Astrocyte (in vitro differentiated cells and primary cell): ENCODE measurements at regions not wholly inside any gene's neighbourhood (a gene's known extent, or its start where the extent isn't known, plus 50 kb on each side); places are given as distances from the start of the nearest gene placed in this dataset.

Source experiments
- DNase-seq: peaks from one replicate; pipeline ENCODE4 v3.0.0-alpha.2; 2010; ENCODE audit warnings: low read depth
- FAIRE-seq: peaks from 2 replicates; lab custom pipeline; 2011; peaks lifted over from hg19 to GRCh38; lab: Jason Lieb, UNC
- H2AFZ ChIP-seq: 2 replicates; pipeline ENCODE4 v1.6.0; 2012; ENCODE audit warnings: low read depth, low read length, inconsistent platforms
- H3K27ac ChIP-seq: 2 replicates; pipeline ENCODE4 v1.5.1; 2011; ENCODE audit warnings: low read depth, low read length, inconsistent platforms
- H3K27me3 ChIP-seq: 2 replicates; pipeline ENCODE4 v1.6.0; 2011; ENCODE audit warnings: low read length, inconsistent platforms; ENCODE audit not compliant: insufficient read depth
- H3K36me3 ChIP-seq: 2 replicates; pipeline ENCODE4 v1.5.1; 2011; ENCODE audit warnings: low read length, inconsistent platforms; ENCODE audit not compliant: insufficient read depth
- H3K4me1 ChIP-seq: 2 replicates; pipeline ENCODE4 v1.5.1; 2011; ENCODE audit warnings: low read length, inconsistent platforms; ENCODE audit not compliant: insufficient read depth
- H3K4me2 ChIP-seq: 2 replicates; pipeline ENCODE4 v1.6.0; 2012; ENCODE audit warnings: low read length, inconsistent platforms
- H3K4me3 ChIP-seq: 2 replicates; pipeline ENCODE4 v1.5.1; 2011; ENCODE audit warnings: low read depth, mild to moderate bottlenecking, low read length, inconsistent platforms; ENCODE audit not compliant: insufficient read depth
- H3K79me2 ChIP-seq: 2 replicates; pipeline ENCODE4 v1.6.0; 2012; ENCODE audit warnings: mild to moderate bottlenecking, low read length, inconsistent platforms; ENCODE audit not compliant: insufficient read depth
- H3K9ac ChIP-seq: 2 replicates; pipeline ENCODE4 v1.6.0; 2012; ENCODE audit warnings: mild to moderate bottlenecking, low read length, inconsistent platforms
- H3K9me3 ChIP-seq: 2 replicates; pipeline ENCODE4 v1.5.1; 2012; ENCODE audit warnings: low read depth, mild to moderate bottlenecking, low read length, inconsistent platforms; ENCODE audit not compliant: insufficient read depth
- H4K20me1 ChIP-seq: 2 replicates; pipeline ENCODE4 v1.6.0; 2012; ENCODE audit warnings: low read length, inconsistent platforms; ENCODE audit not compliant: insufficient read depth
- H3K27ac Mint-ChIP-seq: one replicate; pipeline ENCODE4 v1.8.0; 2021; ENCODE audit warnings: mild to moderate bottlenecking, mixed read lengths; ENCODE audit not compliant: unreplicated experiment
- H3K27me3 Mint-ChIP-seq: one replicate; pipeline ENCODE4 v1.8.0; 2021; ENCODE audit warnings: low read depth, mixed read lengths; ENCODE audit not compliant: unreplicated experiment
- H3K36me3 Mint-ChIP-seq: one replicate; pipeline ENCODE4 v1.8.0; 2021; ENCODE audit warnings: low read depth, mixed read lengths; ENCODE audit not compliant: unreplicated experiment
- H3K4me1 Mint-ChIP-seq: one replicate; pipeline ENCODE4 v1.8.0; 2021; ENCODE audit warnings: low read depth, mixed read lengths; ENCODE audit not compliant: unreplicated experiment
- H3K4me3 Mint-ChIP-seq: one replicate; pipeline ENCODE4 v1.8.0; 2021; ENCODE audit warnings: mild to moderate bottlenecking, moderate library complexity, mixed read lengths; ENCODE audit not compliant: unreplicated experiment
- H3K9me3 Mint-ChIP-seq: one replicate; pipeline ENCODE4 v1.8.0; 2021; ENCODE audit warnings: mild to moderate bottlenecking, mixed read lengths; ENCODE audit not compliant: unreplicated experiment
- EZH2 ChIP-seq: IDR thresholded peaks from 2 replicates; pipeline ENCODE4 v1.6.1; 2012; ENCODE audit warnings: mild to moderate bottlenecking, low read length, inconsistent platforms; ENCODE audit not compliant: insufficient read depth
- TF ChIP-seq, protein P1 (sequence below): IDR thresholded peaks from 2 replicates; pipeline ENCODE4 v1.5.1; 2011; ENCODE audit warnings: low read depth, mild to moderate bottlenecking, inconsistent platforms, low read length, moderate library complexity; ENCODE audit not compliant: insufficient read depth

DNA sequence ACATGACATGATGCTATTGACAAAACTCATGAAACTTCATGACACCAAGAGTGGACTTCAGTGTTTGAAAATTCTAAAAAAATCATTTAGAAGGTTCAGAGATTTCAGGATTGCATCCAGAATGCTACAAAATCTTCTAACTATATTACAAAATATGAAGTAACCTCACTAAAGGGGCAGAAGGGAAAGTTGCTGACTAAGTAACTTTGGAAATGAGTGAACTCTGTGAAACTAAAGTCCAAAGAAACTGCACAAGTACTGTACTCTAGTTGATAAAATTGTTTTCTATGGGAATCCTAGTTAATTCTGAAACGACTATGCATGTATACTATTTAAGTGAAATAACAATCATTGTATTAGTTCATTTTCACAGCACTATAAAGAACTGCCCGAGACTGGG is 184.4 kb downstream of the LYPLAL1 start:
- Histone ChIP-seq H3K79me2 (no peaks in the 10 kb centered on the region), H4K20me1 (no peaks in the 10 kb centered on the region), H3K4me1 (no peaks in the 10 kb centered on the region), H3K4me3 (no peak overlapping the region), H3K27ac (no peak overlapping the region), H3K9me3 (no peaks in the 10 kb centered on the region), H3K27me3 (no peaks in the 10 kb centered on the region), H3K9ac (no peak overlapping the region), H3K36me3 (no peaks in the 10 kb centered on the region), H3K4me2 (no peak overlapping the region), H2AFZ (no peak overlapping the region)
- Mint-ChIP-seq H3K36me3 (no peaks in the 10 kb centered on the region), H3K27ac (no peak overlapping the region), H3K27me3 (no peaks in the 10 kb centered on the region), H3K4me1 (peaks cover 11% of the 10 kb centered on the region), H3K4me3 (no peak overlapping the region), H3K9me3 (no peaks in the 10 kb centered on the region)
- FAIRE-seq (no peak), DNase-seq (no peak)
- TF ChIP-seq, protein P1, sequence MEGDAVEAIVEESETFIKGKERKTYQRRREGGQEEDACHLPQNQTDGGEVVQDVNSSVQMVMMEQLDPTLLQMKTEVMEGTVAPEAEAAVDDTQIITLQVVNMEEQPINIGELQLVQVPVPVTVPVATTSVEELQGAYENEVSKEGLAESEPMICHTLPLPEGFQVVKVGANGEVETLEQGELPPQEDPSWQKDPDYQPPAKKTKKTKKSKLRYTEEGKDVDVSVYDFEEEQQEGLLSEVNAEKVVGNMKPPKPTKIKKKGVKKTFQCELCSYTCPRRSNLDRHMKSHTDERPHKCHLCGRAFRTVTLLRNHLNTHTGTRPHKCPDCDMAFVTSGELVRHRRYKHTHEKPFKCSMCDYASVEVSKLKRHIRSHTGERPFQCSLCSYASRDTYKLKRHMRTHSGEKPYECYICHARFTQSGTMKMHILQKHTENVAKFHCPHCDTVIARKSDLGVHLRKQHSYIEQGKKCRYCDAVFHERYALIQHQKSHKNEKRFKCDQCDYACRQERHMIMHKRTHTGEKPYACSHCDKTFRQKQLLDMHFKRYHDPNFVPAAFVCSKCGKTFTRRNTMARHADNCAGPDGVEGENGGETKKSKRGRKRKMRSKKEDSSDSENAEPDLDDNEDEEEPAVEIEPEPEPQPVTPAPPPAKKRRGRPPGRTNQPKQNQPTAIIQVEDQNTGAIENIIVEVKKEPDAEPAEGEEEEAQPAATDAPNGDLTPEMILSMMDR, result no peak
- TF ChIP-seq EZH2, result no peak

DNA sequence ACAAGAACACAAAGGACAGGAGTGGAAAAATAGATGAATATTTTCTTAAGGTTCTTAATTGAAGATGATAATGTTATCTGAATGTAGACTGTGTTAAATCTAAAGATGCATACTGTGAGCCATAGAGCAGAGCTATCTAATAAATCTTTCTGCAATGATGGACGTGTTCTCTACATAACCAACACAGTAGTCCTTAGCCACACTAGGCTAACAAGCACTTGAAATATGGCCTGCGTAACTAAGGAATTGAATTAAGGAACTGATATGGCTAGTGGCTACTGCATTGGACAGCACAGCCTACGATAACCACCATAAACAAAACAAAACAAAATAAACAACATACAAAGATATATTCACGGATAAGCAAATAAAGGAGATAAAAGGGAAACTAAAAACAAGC is 181.3 kb downstream of the LYPLAL1 start:
- Histone ChIP-seq H3K79me2 (no peaks in the 10 kb centered on the region), H3K4me3 (no peak overlapping the region), H3K4me1 (no peaks in the 10 kb centered on the region), H3K4me2 (no peak overlapping the region), H3K9ac (no peak overlapping the region), H4K20me1 (no peaks in the 10 kb centered on the region), H3K9me3 (no peaks in the 10 kb centered on the region), H3K27ac (no peak overlapping the region), H3K36me3 (no peaks in the 10 kb centered on the region), H2AFZ (no peak overlapping the region), H3K27me3 (no peaks in the 10 kb centered on the region)
- H3K36me3 Mint-ChIP-seq, result no peaks in the 10 kb centered on the region
- no peaks in the 10 kb centered on the region for H3K9me3 Mint-ChIP-seq
- no peak for TF ChIP-seq EZH2
- TF ChIP-seq, protein P1, result no peak
- DNase-seq, result no peak
- H3K4me3 Mint-ChIP-seq, result no peak overlapping the region
- H3K27ac Mint-ChIP-seq, result no peak overlapping the region
- FAIRE-seq, result no peak
- peaks cover 5% of the 10 kb centered on the region for H3K4me1 Mint-ChIP-seq
- no peaks in the 10 kb centered on the region for H3K27me3 Mint-ChIP-seq

DNA sequence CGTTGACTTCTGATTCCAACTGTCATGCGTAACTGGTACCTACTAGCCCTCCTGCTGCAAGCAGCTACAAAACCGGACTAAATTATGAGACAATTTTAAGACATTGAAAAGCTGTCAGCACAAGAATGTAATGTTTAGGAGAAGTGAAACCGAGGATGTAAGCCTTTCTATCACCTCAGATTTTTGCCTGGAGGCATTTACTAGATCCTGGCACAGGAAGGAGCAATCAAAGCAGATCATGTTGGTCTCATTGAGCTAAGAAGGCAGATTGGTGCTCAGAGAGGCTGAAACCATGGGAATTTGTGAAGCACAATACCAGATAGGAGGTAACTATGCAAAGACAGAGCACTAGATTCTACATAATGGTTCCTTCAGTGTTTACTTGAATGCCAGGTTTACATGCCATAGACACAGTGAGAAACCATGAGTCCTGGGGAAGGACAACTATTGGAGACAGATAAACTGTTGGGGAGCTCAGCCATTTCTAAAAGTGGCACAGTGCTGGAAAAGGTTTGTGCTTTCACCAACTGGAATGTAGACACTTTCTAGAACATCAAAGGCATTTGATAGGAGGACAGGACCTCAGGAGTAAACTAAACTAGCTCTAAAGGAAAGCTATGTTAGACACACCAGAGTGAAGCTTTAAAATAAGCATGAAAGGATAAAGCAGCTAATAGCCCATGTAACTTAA is 179.4 kb downstream of the LYPLAL1 start:
- Histone ChIP-seq H3K27ac (no peak overlapping the region), H4K20me1 (no peaks in the 10 kb centered on the region), H3K4me3 (no peak overlapping the region), H3K36me3 (no peaks in the 10 kb centered on the region), H3K9me3 (no peaks in the 10 kb centered on the region), H3K27me3 (no peaks in the 10 kb centered on the region), H2AFZ (no peak overlapping the region), H3K4me2 (no peak overlapping the region), H3K9ac (no peak overlapping the region), H3K79me2 (no peaks in the 10 kb centered on the region), H3K4me1 (no peaks in the 10 kb centered on the region)
- H3K27ac Mint-ChIP-seq, result no peak overlapping the region
- H3K4me3 Mint-ChIP-seq, result no peak overlapping the region
- H3K27me3 Mint-ChIP-seq, result no peaks in the 10 kb centered on the region
- DNase-seq, result no peak
- H3K36me3 Mint-ChIP-seq, result no peaks in the 10 kb centered on the region
- no peaks in the 10 kb centered on the region for H3K4me1 Mint-ChIP-seq
- no peaks in the 10 kb centered on the region for H3K9me3 Mint-ChIP-seq
- no peak for FAIRE-seq
- no peak for TF ChIP-seq EZH2
- TF ChIP-seq, protein P1, result no peak
